Uterus (tissue), 2 donors: ENCODE measurements at regions not wholly inside any gene's neighbourhood (a gene's known extent, or its start where the extent isn't known, plus 50 kb on each side); places are given as distances from the start of the nearest gene placed in this dataset.

ENCODE experiments used
- CTCF ChIP-seq, 4 experiments: fragments of 200-600 bp in 2 of 4; fragments of 450-650 bp in 2 of 4; sonication (generic) in 2 of 4; IDR thresholded peaks; one replicate each; pipeline ENCODE4 v1.5.1; 2016 to 2019; ENCODE audit warnings: antibody characterized with exemption in 4 of 4, mild to moderate bottlenecking in 2 of 4, moderate library complexity in 1 of 4
- POLR2A ChIP-seq, 2 donors: fragments of 450-650 bp; IDR thresholded peaks; one replicate each; pipeline ENCODE4 v1.6.1; 2016; ENCODE audit warnings: antibody characterized with exemption in 2 of 2, mild to moderate bottlenecking in 1 of 2, moderate library complexity in 1 of 2

- TF ChIP-seq CTCF (IDR thresholded peaks at IDR 0.05): no peak
- no peak for TF ChIP-seq POLR2A (IDR thresholded peaks at IDR 0.05)
Measured at GRCh38 chr2:113342650-113343049, 63.9 kb upstream of the PAX8 start.
